IMR-90 (cell line): ENCODE measurements at regions not wholly inside any gene's neighbourhood (a gene's known extent, or its start where the extent isn't known, plus 50 kb on each side); places are given as distances from the start of the nearest gene placed in this dataset.

Experiments used
- BHLHE40 ChIP-seq: fragments of 150-350 bp; IDR thresholded peaks from 2 replicates; pipeline ENCODE4 v1.6.1; 2016; ENCODE audit warnings: mild to moderate bottlenecking, low read depth, low read length
- POLR2A ChIP-seq: IDR thresholded peaks from 2 replicates; pipeline ENCODE4 v1.6.1; 2012; ENCODE audit warnings: mild to moderate bottlenecking, low read depth, low read length

DNA sequence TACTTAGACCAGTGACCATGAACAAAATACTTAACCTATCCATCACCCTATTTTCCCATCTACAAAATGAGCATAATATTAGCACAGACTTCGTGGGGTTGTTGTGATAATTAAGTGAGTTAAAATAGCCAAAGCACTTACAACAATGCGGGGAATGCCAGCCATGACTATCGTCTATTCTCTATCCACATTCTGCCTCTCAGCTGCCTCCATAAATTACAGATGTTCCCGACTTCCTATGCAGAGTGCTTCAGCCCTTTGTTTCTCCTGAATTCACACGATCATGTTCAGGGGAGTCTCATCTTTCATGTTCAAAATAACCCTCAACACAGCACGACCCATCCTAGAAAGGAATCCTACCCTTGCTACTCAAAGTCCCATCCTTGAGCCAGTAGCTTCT is 211.6 kb downstream of the EN1 start:
- TF ChIP-seq POLR2A, result no peak
- TF ChIP-seq BHLHE40, result no peak
